NOMO-1 treated with DMSO at 0.1 percent for 48 hours (cell line): ENCODE measurements at regions not wholly inside any gene's neighbourhood (a gene's known extent, or its start where the extent isn't known, plus 50 kb on each side); places are given as distances from the start of the nearest gene placed in this dataset.

Experiments used
- DNase-seq: peaks from one replicate; lab custom pipeline; 2025; ENCODE audit not compliant: unreplicated experiment; lab: John Stamatoyannopoulos, UW

DNA sequence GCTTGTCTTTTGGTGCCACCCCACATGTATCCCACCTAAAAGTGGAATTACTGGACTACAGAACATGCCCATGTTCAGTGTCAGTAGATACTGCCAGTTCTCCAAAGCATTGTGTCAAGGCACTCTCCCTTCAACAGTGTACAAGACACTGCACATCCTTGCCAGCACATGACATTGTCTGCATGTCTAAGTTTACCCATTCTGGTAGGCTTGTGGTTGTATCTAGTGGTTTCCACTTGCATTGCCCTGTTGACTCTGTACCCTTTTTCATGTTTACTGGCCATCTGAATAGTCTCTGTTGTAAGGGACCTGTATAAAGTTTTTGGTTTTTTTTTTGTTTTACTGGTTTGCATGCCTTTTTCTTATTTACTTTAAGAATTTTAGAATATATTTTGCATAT, 222.4 kb upstream of the CNR1 start:
- no peak for DNase-seq

GRCh38 chr6:88386167-88386566, 220.0 kb upstream of the CNR1 start:
- DNase-seq = no peak

- no peak for DNase-seq
These were observed 217.0 kb upstream of the CNR1 start for GRCh38 chr6:88383183-88383582.

- no peak for DNase-seq
These were observed 215.1 kb upstream of the CNR1 start for GRCh38 chr6:88381289-88381642.

- no peak for DNase-seq
These were observed 214.6 kb upstream of the CNR1 start for GRCh38 chr6:88380618-88381288.

- DNase-seq = peak; percentile 61
These were observed 213.9 kb upstream of the CNR1 start for GRCh38 chr6:88380083-88380482.

DNA sequence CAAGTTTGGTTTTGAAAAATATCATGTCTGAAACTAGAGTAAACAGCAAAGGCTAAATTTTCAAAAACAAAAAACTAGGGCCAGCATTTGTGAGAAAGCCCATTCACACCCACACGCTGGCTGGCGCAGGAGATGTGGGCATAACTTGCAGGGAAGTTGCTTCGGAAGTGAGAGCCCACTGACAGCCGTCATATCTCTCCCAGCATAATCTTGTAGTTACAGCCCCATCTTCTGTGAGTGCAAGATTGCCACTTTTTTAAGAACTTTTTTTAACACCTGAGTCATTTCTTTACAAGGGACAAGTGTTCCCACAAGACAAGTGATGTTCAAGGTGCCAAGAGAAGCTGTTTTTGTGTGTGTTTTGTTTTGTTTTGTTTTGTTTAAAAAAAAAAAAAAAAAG, 212.5 kb upstream of the CNR1 start:
- DNase-seq = no peak

DNA sequence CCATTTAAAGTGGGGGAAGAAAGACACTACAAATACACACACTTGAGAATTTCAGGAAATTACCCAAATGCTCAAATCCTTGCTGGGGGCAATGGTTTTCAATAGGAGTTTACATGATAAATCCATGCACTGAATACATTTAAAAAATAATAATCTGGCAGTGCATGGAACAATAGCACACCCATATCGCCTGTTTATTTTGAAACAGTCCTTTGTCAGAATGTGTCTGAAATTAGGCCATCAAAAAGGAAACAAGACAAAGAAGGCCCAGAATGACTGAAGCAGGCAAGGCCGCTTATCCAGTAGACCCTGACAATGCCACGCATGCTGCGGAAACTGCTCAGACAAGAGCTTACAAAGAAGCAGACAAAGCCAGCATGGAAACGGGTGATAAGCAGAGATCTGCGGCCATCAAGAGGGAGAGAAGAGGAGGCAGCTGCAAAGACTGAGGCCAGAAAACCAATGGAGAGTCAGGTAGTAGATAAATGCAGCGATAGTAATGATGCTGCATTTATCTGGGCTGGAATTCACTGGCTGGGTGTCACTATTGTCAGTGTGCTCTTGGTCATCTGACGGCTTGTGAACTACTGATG, 211.9 kb upstream of the CNR1 start:
- no peak for DNase-seq

DNA sequence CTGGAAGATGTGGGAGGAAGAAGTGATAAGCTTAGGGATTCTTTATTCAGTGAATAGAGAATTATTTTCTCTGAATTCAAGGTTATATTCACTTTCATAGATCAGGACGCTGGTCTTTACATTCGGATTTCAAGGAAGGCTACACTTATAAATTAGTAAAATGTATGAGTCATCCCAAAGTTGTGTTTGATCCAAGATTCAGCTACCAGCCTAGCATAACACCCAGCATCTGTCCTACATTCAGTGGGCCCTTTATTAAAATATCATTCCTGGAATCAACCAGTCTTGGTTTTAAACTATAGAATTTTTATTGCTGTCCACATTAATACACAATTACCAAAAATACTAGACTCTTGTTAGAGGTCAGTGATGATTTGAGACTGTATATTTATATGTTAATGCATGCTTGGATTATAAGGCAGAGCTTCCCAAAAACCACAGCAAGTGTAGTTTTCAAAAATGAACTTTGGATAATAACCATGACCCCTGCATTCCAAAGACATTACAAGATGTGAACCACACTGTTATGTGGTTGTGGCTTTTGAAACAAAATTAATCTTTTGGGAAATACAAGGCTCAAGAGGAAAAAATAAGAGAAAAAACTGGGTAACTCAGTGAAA, 210.7 kb upstream of the CNR1 start:
- no peak for DNase-seq

- DNase-seq = no peak
These were observed 210.1 kb upstream of the CNR1 start for GRCh38 chr6:88376197-88376596.

DNA sequence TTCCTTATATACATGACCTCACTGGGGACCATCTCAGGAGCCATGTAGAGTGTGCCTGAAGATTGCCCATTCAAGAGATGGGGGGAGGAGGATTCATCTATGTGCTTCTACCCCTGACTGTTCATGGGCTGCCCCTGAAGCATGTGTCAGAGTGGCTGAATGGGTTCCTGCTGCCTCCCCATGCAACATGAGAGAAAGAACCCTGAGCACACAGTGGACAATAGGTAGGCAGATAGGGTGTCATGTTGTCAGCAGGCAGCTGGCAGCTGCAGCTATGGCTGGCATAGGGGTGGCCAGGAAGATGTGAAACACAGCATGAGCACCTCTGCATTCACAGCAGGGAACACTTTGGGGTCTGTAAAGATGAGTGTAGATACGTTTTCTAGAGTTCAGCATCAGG, 208.4 kb upstream of the CNR1 start:
- DNase-seq = no peak

DNA sequence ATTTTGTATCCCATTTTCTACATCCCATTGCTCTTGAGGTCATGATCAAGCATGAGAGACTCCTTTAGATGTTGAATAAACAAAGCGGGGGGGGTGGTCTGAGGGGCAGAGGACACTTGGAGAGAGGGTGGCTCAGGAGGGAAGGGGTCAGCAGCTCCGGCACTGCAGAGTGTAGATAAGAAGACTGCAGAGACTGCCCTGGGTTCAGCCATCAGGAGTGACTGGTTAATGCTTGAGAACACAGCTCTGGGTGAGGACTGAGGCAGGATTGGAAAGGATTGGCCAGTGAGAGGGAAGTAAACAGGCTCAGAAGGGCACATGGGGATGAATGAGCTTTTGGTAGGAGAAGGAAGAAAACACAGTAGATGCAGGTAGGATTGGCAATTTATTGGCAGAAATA, 205.3 kb upstream of the CNR1 start:
- no peak for DNase-seq

DNA sequence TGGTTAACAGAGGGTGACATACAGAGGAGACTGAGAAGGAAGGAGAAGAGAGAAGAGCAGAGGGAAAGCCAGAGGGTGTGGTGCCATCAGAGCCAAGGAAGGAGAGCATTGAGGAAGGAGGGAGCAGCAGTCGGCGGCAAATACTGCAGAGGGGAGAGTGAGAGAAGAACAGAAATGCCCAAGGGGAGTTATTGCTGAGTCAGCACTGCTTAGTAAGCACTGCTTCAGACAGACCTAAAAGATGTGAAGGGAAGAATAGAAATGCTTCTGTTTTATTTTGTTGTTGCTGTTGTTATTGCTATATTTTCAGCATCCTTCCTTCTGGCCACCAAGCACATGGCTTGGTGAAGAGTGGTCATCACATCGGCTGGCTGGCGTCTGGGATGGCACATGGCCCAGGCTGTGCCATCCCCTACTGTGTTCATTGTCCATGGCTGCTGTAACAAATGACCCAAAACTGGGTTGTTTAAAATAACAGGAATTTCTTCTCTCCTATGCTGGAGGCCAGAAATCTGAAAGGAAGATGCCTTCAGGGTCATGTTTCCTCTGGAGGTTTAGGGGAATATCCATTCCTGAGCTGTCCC, 204.1 kb upstream of the CNR1 start:
- no peak for DNase-seq

DNA sequence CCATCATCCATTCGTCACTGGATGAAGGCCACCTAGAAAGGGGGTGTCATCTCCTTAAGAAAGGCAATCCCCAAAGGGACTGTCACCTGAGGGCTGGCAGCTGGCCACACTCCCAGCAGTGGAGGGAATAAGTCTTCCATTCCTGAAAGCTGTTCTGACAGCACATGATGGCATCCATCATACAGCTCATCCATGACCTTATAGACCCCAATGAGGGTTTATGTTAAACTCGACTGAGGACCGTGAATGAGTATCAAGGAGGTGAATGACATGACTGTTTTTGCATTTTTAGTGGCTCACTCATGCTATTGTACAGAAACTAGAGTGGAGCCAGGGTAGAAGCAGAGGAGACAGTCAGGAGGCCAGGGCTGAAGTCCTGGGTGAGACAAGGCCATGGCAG, 203.1 kb upstream of the CNR1 start:
- DNase-seq = no peak

- no peak for DNase-seq
These were observed 202.1 kb upstream of the CNR1 start for GRCh38 chr6:88368071-88368787.

- DNase-seq = no peak
These were observed 201.1 kb upstream of the CNR1 start for GRCh38 chr6:88367248-88367647.

GRCh38 chr6:88366672-88367071, 200.5 kb upstream of the CNR1 start:
- DNase-seq = no peak

- DNase-seq = no peak
These were observed 199.5 kb upstream of the CNR1 start for GRCh38 chr6:88365656-88366055.

DNA sequence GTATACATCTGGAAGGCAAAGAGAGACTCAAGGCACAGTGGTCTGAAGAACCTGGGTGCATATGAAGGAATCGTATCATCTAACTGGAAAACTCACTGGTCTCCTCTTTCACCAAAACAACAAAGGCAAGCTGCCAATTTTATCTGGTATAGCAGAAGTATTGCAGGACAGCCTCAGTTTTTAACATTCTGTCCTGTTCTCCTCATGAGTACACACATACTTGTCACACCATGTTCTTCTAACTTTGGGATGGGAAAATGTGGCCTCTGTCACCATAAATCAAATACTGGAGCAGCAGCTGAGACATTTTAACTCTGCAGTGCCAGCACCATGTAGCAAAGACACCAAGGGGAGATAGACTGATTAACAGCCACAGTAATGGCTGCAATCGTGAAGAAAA, 199.1 kb upstream of the CNR1 start:
- no peak for DNase-seq

DNA sequence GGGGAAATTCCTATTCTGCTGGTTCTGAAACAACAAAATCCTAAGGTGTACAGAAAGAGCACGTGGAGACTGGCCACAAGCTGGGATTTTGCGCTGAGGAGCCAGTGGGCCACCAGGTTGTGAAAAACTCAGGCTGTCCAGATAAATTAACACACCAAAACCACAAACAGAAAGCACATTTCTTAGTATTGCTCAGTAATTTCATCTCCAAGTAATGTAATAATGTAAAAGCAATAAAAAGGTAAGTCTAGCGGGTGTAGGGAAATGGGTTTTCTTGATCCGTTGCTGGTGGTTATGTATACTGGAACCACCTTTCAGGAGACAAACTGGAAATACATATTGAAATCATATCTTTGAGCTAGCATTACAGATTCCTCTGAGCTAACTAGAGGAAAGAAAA, 195.6 kb upstream of the CNR1 start:
- no peak for DNase-seq

- no peak for DNase-seq
These were observed 195.2 kb upstream of the CNR1 start for GRCh38 chr6:88361298-88361697.
